H1 (cell line): ENCODE measurements at regions not wholly inside any gene's neighbourhood (a gene's known extent, or its start where the extent isn't known, plus 50 kb on each side); places are given as distances from the start of the nearest gene placed in this dataset.

Experiments
- CTCF ChIA-PET: fragments of 300-600 bp; sonication (Branson Sonifier 250); formaldehyde crosslinking; loops from one replicate; lab custom pipeline; 2021; ENCODE audit not compliant: partially characterized antibody; lab: Charles Lee
- POLR2A ChIA-PET: fragments of 300-600 bp; sonication (Branson Sonifier 250); formaldehyde crosslinking; loops from one replicate; lab custom pipeline; 2021; ENCODE audit warnings: inconsistent platforms; ENCODE audit not compliant: partially characterized antibody; lab: Charles Lee
- DNase-seq, 2 experiments: peaks; one replicate each; pipeline versions ENCODE4 v3.0.0 to v3.0.0-alpha.2; 2010 to 2022; ENCODE audit warnings: low spot score in 2 of 2, low read depth in 1 of 2, mixed read lengths in 1 of 2
- FAIRE-seq: peaks from 2 replicates; lab custom pipeline; 2011; peaks lifted over from hg19 to GRCh38; lab: Jason Lieb, UNC
- H2AFZ ChIP-seq: 2 replicates; pipeline ENCODE4 v1.8.1; 2012; ENCODE audit warnings: low read length, inconsistent platforms
- H2AK5ac ChIP-seq: 2 replicates; pipeline ENCODE4 v1.6.1; 2013; ENCODE audit warnings: low read depth, low read length
- H2BK120ac ChIP-seq: replicated peaks from 2 replicates; pipeline ENCODE3; 2013; ENCODE audit warnings: low read depth, low read length, inconsistent platforms
- H2BK12ac ChIP-seq: 2 replicates; pipeline ENCODE4 v1.6.1; 2013; ENCODE audit warnings: low read depth, low read length
- H2BK15ac ChIP-seq: 2 replicates; pipeline ENCODE4 v1.6.1; 2013; ENCODE audit warnings: low read length
- H2BK20ac ChIP-seq: 2 replicates; pipeline ENCODE4 v1.6.1; 2013; ENCODE audit warnings: low read length
- H2BK5ac ChIP-seq: 2 replicates; pipeline ENCODE4 v1.6.1; 2013; ENCODE audit warnings: low read depth, low read length
- H3K14ac ChIP-seq: 2 replicates; pipeline ENCODE4 v1.6.1; 2013; ENCODE audit warnings: inconsistent platforms; ENCODE audit not compliant: insufficient read length
- H3K18ac ChIP-seq: 2 replicates; pipeline ENCODE4 v1.6.1; 2013; ENCODE audit warnings: low read length; ENCODE audit errors: extremely low read depth
- H3K23ac ChIP-seq: 2 replicates; pipeline ENCODE4 v1.6.1; 2013; ENCODE audit warnings: inconsistent platforms; ENCODE audit not compliant: insufficient read length
- H3K23me2 ChIP-seq: 2 replicates; pipeline ENCODE4 v1.6.1; 2013; ENCODE audit warnings: low read depth, low read length
- H3K27ac ChIP-seq: 2 replicates; pipeline ENCODE4 v1.6.1; 2011; ENCODE audit warnings: low read depth, low read length, inconsistent platforms
- H3K27me3 ChIP-seq, 4 experiments: replicated peaks in 1 of 4; 1 replicate in 1 of 4; 2 replicates in 3 of 4; pipeline versions ENCODE4 v1.6.1 to v1.8.1; 2011 to 2013; ENCODE audit warnings: low read length in 3 of 4, mild to moderate bottlenecking in 3 of 4, inconsistent platforms in 2 of 4, mixed read lengths in 2 of 4, moderate library complexity in 1 of 4; ENCODE audit not compliant: control insufficient read depth in 3 of 4, insufficient read depth in 3 of 4; ENCODE audit errors: extremely low read depth in 1 of 4
- H3K36me3 ChIP-seq, 4 experiments: 2 replicates each; pipeline versions ENCODE4 v1.6.1 to v1.8.1; 2011 to 2013; ENCODE audit warnings: mild to moderate bottlenecking in 4 of 4, low read length in 3 of 4, moderate library complexity in 2 of 4, control low read depth in 1 of 4, inconsistent platforms in 1 of 4; ENCODE audit not compliant: insufficient read depth in 4 of 4, control insufficient read depth in 2 of 4
- H3K4ac ChIP-seq: replicated peaks from 2 replicates; pipeline ENCODE3; 2013; ENCODE audit warnings: low read length, low read depth, mixed read lengths, inconsistent platforms; ENCODE audit not compliant: insufficient read length
- H3K4me1 ChIP-seq, 4 experiments: replicated peaks in 1 of 4; 1 replicate in 1 of 4; 2 replicates in 3 of 4; pipeline versions ENCODE4 v1.6.1 to v1.8.1; 2011 to 2013; ENCODE audit warnings: low read length in 3 of 4, inconsistent platforms in 2 of 4, mixed read lengths in 1 of 4; ENCODE audit not compliant: insufficient read depth in 4 of 4, control insufficient read depth in 3 of 4
- H3K4me2 ChIP-seq, 2 experiments: 2 replicates each; pipeline versions ENCODE4 v1.6.1 to v1.8.1; 2011 to 2013; ENCODE audit warnings: low read depth in 2 of 2, low read length in 2 of 2, control low read depth in 1 of 2, inconsistent platforms in 1 of 2, mild to moderate bottlenecking in 1 of 2; ENCODE audit not compliant: insufficient read depth in 1 of 2
- H3K4me3 ChIP-seq, 4 experiments: fragments of 200-600, 300-600 bp in 1 of 4; sonication (generic), shearing (Covaris generic), sonication (Bioruptor Twin) in 1 of 4; 2 replicates each; pipeline versions ENCODE4 v1.5.1 to v1.8.1; 2011 to 2016; ENCODE audit warnings: low read length in 4 of 4, low read depth in 3 of 4, control low read depth in 2 of 4, inconsistent platforms in 2 of 4, mild to moderate bottlenecking in 2 of 4, mixed read lengths in 1 of 4, moderate library complexity in 1 of 4; ENCODE audit not compliant: insufficient read depth in 2 of 4; ENCODE audit errors: extremely low read depth in 1 of 4
- H3K56ac ChIP-seq: replicated peaks from 2 replicates; pipeline ENCODE3; 2013; ENCODE audit warnings: low read depth, mild to moderate bottlenecking, mixed read lengths, low read length, inconsistent platforms; ENCODE audit not compliant: insufficient read length
- H3K79me1 ChIP-seq: 2 replicates; pipeline ENCODE4 v1.6.1; 2013; ENCODE audit warnings: low read depth, low read length, control low read depth
- H3K79me2 ChIP-seq, 2 experiments: 2 replicates each; pipeline versions ENCODE4 v1.6.1 to v1.8.1; 2012 to 2013; ENCODE audit warnings: low read length in 2 of 2, mild to moderate bottlenecking in 2 of 2, inconsistent platforms in 1 of 2; ENCODE audit not compliant: insufficient read depth in 2 of 2, control insufficient read depth in 1 of 2
- H3K9ac ChIP-seq, 4 experiments: replicated peaks in 1 of 4; 1 replicate in 1 of 4; 2 replicates in 3 of 4; pipeline versions ENCODE4 v1.6.1 to v1.8.1; 2011 to 2013; ENCODE audit warnings: low read depth in 3 of 4, low read length in 3 of 4, control low read depth in 2 of 4, mild to moderate bottlenecking in 2 of 4, moderate library complexity in 2 of 4, inconsistent platforms in 1 of 4; ENCODE audit errors: extremely low read depth in 1 of 4
- H3K9me3 ChIP-seq, 2 experiments: 2 replicates each; pipeline versions ENCODE4 v1.6.1 to v1.8.1; 2012 to 2013; ENCODE audit warnings: mild to moderate bottlenecking in 2 of 2, moderate library complexity in 2 of 2, control low read depth in 1 of 2, inconsistent platforms in 1 of 2, low read depth in 1 of 2, low read length in 1 of 2, mixed read lengths in 1 of 2; ENCODE audit not compliant: insufficient read depth in 2 of 2
- H4K20me1 ChIP-seq, 2 experiments: replicated peaks in 1 of 2; 2 replicates each; pipeline versions ENCODE3 to v1.8.1; 2011 to 2013; ENCODE audit warnings: inconsistent platforms in 2 of 2, low read length in 2 of 2, mild to moderate bottlenecking in 1 of 2; ENCODE audit not compliant: insufficient read depth in 2 of 2, control insufficient read depth in 1 of 2
- H4K5ac ChIP-seq: 2 replicates; pipeline ENCODE4 v1.6.1; 2013; ENCODE audit warnings: low read length, low read depth, mixed read lengths, inconsistent platforms; ENCODE audit not compliant: insufficient read length
- H4K8ac ChIP-seq: 2 replicates; pipeline ENCODE4 v1.8.0; 2013; ENCODE audit warnings: mild to moderate bottlenecking, moderate library complexity, low read length, inconsistent platforms; ENCODE audit not compliant: insufficient read depth; ENCODE audit errors: extremely low read depth
- H4K91ac ChIP-seq: replicated peaks from 2 replicates; pipeline ENCODE3; 2013; ENCODE audit warnings: low read length, mixed read lengths, inconsistent platforms; ENCODE audit not compliant: insufficient read length
- BCL11A ChIP-seq, 2 experiments: IDR thresholded peaks; one replicate each; pipeline ENCODE4 v1.6.1; 2011; ENCODE audit warnings: low read depth in 2 of 2, low read length in 2 of 2, mild to moderate bottlenecking in 2 of 2
- CEBPB ChIP-seq: IDR thresholded peaks from 2 replicates; pipeline ENCODE4 v1.6.1; 2012; ENCODE audit warnings: low read depth, low read length
- CHD2 ChIP-seq: IDR thresholded peaks from 2 replicates; pipeline ENCODE4 v1.6.1; 2012; ENCODE audit warnings: low read length, improper control_type of control experiment
- EGR1 ChIP-seq: IDR thresholded peaks from 2 replicates; pipeline ENCODE4 v1.6.1; 2011; ENCODE audit warnings: low read depth, low read length, borderline replicate concordance
- EP300 ChIP-seq, 2 experiments: IDR thresholded peaks; 1 replicate in 1 of 2; 2 replicates in 1 of 2; pipeline ENCODE4 v1.6.1; 2011 to 2012; ENCODE audit warnings: low read depth in 2 of 2, low read length in 2 of 2, mild to moderate bottlenecking in 2 of 2, borderline replicate concordance in 1 of 2, inconsistent platforms in 1 of 2, moderate library complexity in 1 of 2
- FOSL1 ChIP-seq: IDR thresholded peaks from 2 replicates; pipeline ENCODE4 v1.6.1; 2011; ENCODE audit warnings: mild to moderate bottlenecking, low read depth, low read length, moderate library complexity; ENCODE audit not compliant: insufficient read depth
- GTF2F1 ChIP-seq: IDR thresholded peaks from 2 replicates; pipeline ENCODE4 v1.6.1; 2012; ENCODE audit warnings: low read depth, low read length, improper control_type of control experiment, borderline replicate concordance
- HDAC2 ChIP-seq, 2 experiments: fragments of 300-600 bp in 1 of 2; sonication (generic) in 1 of 2; IDR thresholded peaks; 2 replicates each; pipeline ENCODE4 v1.6.1; 2011 to 2012; ENCODE audit warnings: low read depth in 2 of 2, low read length in 2 of 2, mild to moderate bottlenecking in 2 of 2, moderate library complexity in 2 of 2, borderline replicate concordance in 1 of 2, inconsistent platforms in 1 of 2
- NANOG ChIP-seq: IDR thresholded peaks from 2 replicates; pipeline ENCODE4 v1.6.1; 2011; ENCODE audit warnings: low read length, low read depth, mild to moderate bottlenecking, inconsistent platforms; ENCODE audit not compliant: insufficient read depth, poor library complexity, severe bottlenecking
- NRF1 ChIP-seq: IDR thresholded peaks from 2 replicates; pipeline ENCODE4 v1.6.1; 2011; ENCODE audit warnings: mild to moderate bottlenecking, low read depth, low read length, improper control_type of control experiment
- RFX5 ChIP-seq: IDR thresholded peaks from 2 replicates; pipeline ENCODE4 v1.6.1; 2011; ENCODE audit warnings: low read depth, low read length, improper control_type of control experiment, borderline replicate concordance
- SP1 ChIP-seq: IDR thresholded peaks from 2 replicates; pipeline ENCODE4 v1.6.1; 2011; ENCODE audit warnings: low read depth, low read length
- SP2 ChIP-seq: IDR thresholded peaks from 2 replicates; pipeline ENCODE4 v1.6.1; 2012; ENCODE audit warnings: mild to moderate bottlenecking, low read length, inconsistent platforms
- SRF ChIP-seq: IDR thresholded peaks from 2 replicates; pipeline ENCODE4 v1.6.1; 2011; ENCODE audit warnings: mild to moderate bottlenecking, low read depth, low read length, moderate library complexity
- WGBS, 2 experiments: shearing (Covaris generic) in 1 of 2; methylation state at CpG; one replicate each; pipeline versions ENCODE4 v1.1.6 to v1.1.7; 2013 to 2015; ENCODE audit warnings: low lambda C conversion rate in 2 of 2, mixed read lengths in 2 of 2, inconsistent platforms in 1 of 2, low coverage in 1 of 2, missing lambda C conversion rate in 1 of 2; ENCODE audit not compliant: insufficient replicate concordance in 2 of 2, insufficient coverage in 1 of 2, insufficient read length in 1 of 2; ENCODE audit errors: extremely low coverage in 1 of 2, missing lambda C conversion rate in 1 of 2; 5-methylcytosine and 5-hydroxymethylcytosine counted together

DNA sequence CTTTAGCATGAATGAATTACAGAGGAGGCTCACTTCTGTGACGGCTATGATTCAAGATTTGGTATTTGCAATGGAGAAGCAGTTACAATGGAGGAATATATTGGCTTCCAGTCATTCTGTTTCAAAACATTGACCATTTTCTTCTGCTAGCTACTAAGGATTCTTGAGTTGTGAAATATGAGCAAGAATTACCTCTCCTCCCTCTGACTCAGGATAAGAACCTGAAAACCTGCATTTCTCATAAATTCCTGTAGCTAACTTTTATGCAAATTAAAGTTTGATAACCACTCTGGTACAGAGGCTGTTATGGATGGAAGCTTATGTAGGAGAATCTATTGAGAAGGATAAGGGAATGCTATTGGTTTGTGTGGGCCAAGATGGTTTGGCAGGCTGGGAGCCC, 84.1 kb upstream of the MYRIP start:
- Histone ChIP-seq H2BK12ac (no peak overlapping the region), H3K18ac (no peak overlapping the region), H4K20me1 (no peaks in the 10 kb centered on the region), H2BK15ac (no peak overlapping the region), H2AK5ac (no peak overlapping the region), H3K27me3 (no peaks in the 10 kb centered on the region), H2BK20ac (no peak overlapping the region), H2BK5ac (no peak overlapping the region), H3K14ac (no peak overlapping the region), H3K9ac (no peak overlapping the region), H3K4me3 (no peak overlapping the region), H3K23ac (no peak overlapping the region), H3K23me2 (no peaks in the 10 kb centered on the region; the same call in 1 of the 2 replicates), H3K9me3 (no peaks in the 10 kb centered on the region), H3K4me2 (no peak overlapping the region), H3K27ac (no peak overlapping the region), H3K79me2 (no peaks in the 10 kb centered on the region), H4K5ac (no peak overlapping the region), H3K4ac (no peak overlapping the region), H3K4me1 (no peaks in the 10 kb centered on the region), H2AFZ (no peak overlapping the region), H3K79me1 (no peaks in the 10 kb centered on the region), H2BK120ac (no peak overlapping the region), H4K91ac (no peak overlapping the region), H3K56ac (no peak overlapping the region), H4K8ac (no peak overlapping the region), H3K36me3 (no peaks in the 10 kb centered on the region)
- POLR2A ChIA-PET: no interaction called here
- WGBS, 2 experiments: 94% methylated on average over 1 of the region's 1 CpG; no CpG with 5 or more reads in 1 of the 2 experiments
- FAIRE-seq: no peak
- DNase-seq: no peak
- CTCF ChIA-PET: interaction anchor here (1.0 to 5.5 kb wide), 14 partner anchors 10 to 462 kb away, joined by 3 to 21 read pairs (median 5); no protein-coding TSS in a partner anchor
- no peak for TF ChIP-seq NRF1
- TF ChIP-seq CEBPB: no peak
- no peak for TF ChIP-seq EGR1
- no peak for TF ChIP-seq SRF
- TF ChIP-seq SP2: no peak
- no peak for TF ChIP-seq GTF2F1
- no peak for TF ChIP-seq HDAC2 (IDR thresholded peaks at IDR 0.05; ENCODE audit: borderline replicate concordance in 1 of 2, low read depth in 2 of 2, low read length in 2 of 2)
- no peak for TF ChIP-seq SP1
- TF ChIP-seq CHD2: no peak
- no peak for TF ChIP-seq FOSL1
- TF ChIP-seq NANOG: no peak
- no peak for TF ChIP-seq EP300 (IDR thresholded peaks at IDR 0.05; ENCODE audit: borderline replicate concordance in 1 of 2, low read depth in 2 of 2, low read length in 2 of 2)
- TF ChIP-seq RFX5: no peak
- TF ChIP-seq BCL11A (IDR thresholded peaks at IDR 0.05; ENCODE audit: low read depth in 2 of 2, low read length in 2 of 2): no peak
